Right atrium auricular region (tissue), 2 donors: ENCODE measurements at regions not wholly inside any gene's neighbourhood (a gene's known extent, or its start where the extent isn't known, plus 50 kb on each side); places are given as distances from the start of the nearest gene placed in this dataset.

Experiments
- DNase-seq: peaks from one replicate; pipeline ENCODE4 v3.0.0-alpha.2; 2019; ENCODE audit warnings: low spot score
- H3K27ac ChIP-seq, 2 donors: fragments of 200-600 bp; sonication (generic); 1 replicate in 1 of 2; 2 replicates in 1 of 2; pipeline ENCODE4 v1.5.1; 2016 to 2019
- H3K27me3 ChIP-seq, 2 donors: fragments of 200-600 bp; sonication (generic); one replicate each; pipeline versions ENCODE4 v1.5.1 to v1.6.0; 2017 to 2019
- H3K36me3 ChIP-seq: fragments of 200-600 bp; sonication (generic); one replicate; pipeline ENCODE4 v1.5.1; 2016
- H3K4me1 ChIP-seq, 2 donors: fragments of 200-600 bp; sonication (generic); one replicate each; pipeline versions ENCODE4 v1.5.1 to v1.6.0; 2017 to 2019
- H3K4me3 ChIP-seq, 2 donors: fragments of 200-600 bp; sonication (generic); 1 replicate in 1 of 2; 2 replicates in 1 of 2; pipeline ENCODE4 v1.5.1; 2017 to 2019; ENCODE audit warnings: mild to moderate bottlenecking in 1 of 2, moderate library complexity in 1 of 2
- H3K9me3 ChIP-seq, 2 donors: fragments of 200-600 bp; sonication (generic); one replicate each; pipeline ENCODE4 v1.5.1; 2019
- CTCF ChIP-seq, 2 donors: fragments of 200-600 bp; sonication (generic); IDR thresholded peaks; one replicate each; pipeline ENCODE4 v1.5.1; 2019; ENCODE audit warnings: antibody characterized with exemption in 2 of 2

GRCh38 chr6:71038711-71039344 lies 82.0 kb upstream of the B3GAT2 start:
- no peak for DNase-seq
- H3K27me3 ChIP-seq: no peaks in the 10 kb centered on the region
- no peak overlapping the region for H3K27ac ChIP-seq
- no peak overlapping the region for H3K4me3 ChIP-seq
- H3K9me3 ChIP-seq: no peaks in the 10 kb centered on the region
- H3K36me3 ChIP-seq: no peaks in the 10 kb centered on the region
- no peak for TF ChIP-seq CTCF (IDR thresholded peaks at IDR 0.05)
- H3K4me1 ChIP-seq: no peaks in the 10 kb centered on the region

GRCh38 chr6:71040043-71040442 lies 83.2 kb upstream of the B3GAT2 start:
- no peaks in the 10 kb centered on the region for H3K36me3 ChIP-seq
- DNase-seq: no peak
- no peak for TF ChIP-seq CTCF (IDR thresholded peaks at IDR 0.05)

GRCh38 chr6:71040841-71041240 lies 84.0 kb upstream of the B3GAT2 start:
- Histone ChIP-seq H3K4me3 (no peak overlapping the region), H3K9me3 (no peaks in the 10 kb centered on the region), H3K27ac (no peak overlapping the region), H3K36me3 (no peaks in the 10 kb centered on the region), H3K27me3 (no peaks in the 10 kb centered on the region), H3K4me1 (no peaks in the 10 kb centered on the region)
- DNase-seq: no peak
- TF ChIP-seq CTCF (IDR thresholded peaks at IDR 0.05): no peak

More at GRCh38 chr6:71040043-71040442, 83.2 kb upstream of the B3GAT2 start:
- H3K9me3 ChIP-seq: no peaks in the 10 kb centered on the region
- no peaks in the 10 kb centered on the region for H3K27me3 ChIP-seq
- no peaks in the 10 kb centered on the region for H3K4me1 ChIP-seq
- no peak overlapping the region for H3K4me3 ChIP-seq
- no peak overlapping the region for H3K27ac ChIP-seq

- no peak for DNase-seq
- Histone ChIP-seq H3K9me3 (no peaks in the 10 kb centered on the region), H3K4me1 (no peaks in the 10 kb centered on the region), H3K4me3 (no peak overlapping the region), H3K36me3 (no peaks in the 10 kb centered on the region), H3K27ac (no peak overlapping the region), H3K27me3 (no peaks in the 10 kb centered on the region)
- no peak for TF ChIP-seq CTCF (IDR thresholded peaks at IDR 0.05)
These were observed 87.0 kb upstream of the B3GAT2 start for GRCh38 chr6:71043902-71044301.

- Histone ChIP-seq H3K27me3 (no peaks in the 10 kb centered on the region), H3K36me3 (no peaks in the 10 kb centered on the region), H3K4me3 (no peak overlapping the region), H3K4me1 (no peaks in the 10 kb centered on the region), H3K27ac (no peak overlapping the region), H3K9me3 (no peaks in the 10 kb centered on the region)
- no peak for DNase-seq
- TF ChIP-seq CTCF (IDR thresholded peaks at IDR 0.05): no peak
These were observed 87.9 kb upstream of the B3GAT2 start for GRCh38 chr6:71044753-71045152.

- no peak for TF ChIP-seq CTCF (IDR thresholded peaks at IDR 0.05)
- DNase-seq: no peak
- Histone ChIP-seq H3K9me3 (no peaks in the 10 kb centered on the region), H3K27me3 (no peaks in the 10 kb centered on the region), H3K4me3 (no peak overlapping the region), H3K4me1 (no peaks in the 10 kb centered on the region), H3K27ac (no peak overlapping the region), H3K36me3 (no peaks in the 10 kb centered on the region)
These were observed 88.4 kb upstream of the B3GAT2 start for GRCh38 chr6:71045296-71045695.
